ENCODE measurements at regions not wholly inside any gene's neighbourhood (a gene's known extent, or its start where the extent isn't known, plus 50 kb on each side); places are given as distances from the start of the nearest gene placed in this dataset.

GRCh38 chr9:91161465-91162300 lies 200.0 kb downstream of the AUH start:
- DNase-seq: no peak

DNA sequence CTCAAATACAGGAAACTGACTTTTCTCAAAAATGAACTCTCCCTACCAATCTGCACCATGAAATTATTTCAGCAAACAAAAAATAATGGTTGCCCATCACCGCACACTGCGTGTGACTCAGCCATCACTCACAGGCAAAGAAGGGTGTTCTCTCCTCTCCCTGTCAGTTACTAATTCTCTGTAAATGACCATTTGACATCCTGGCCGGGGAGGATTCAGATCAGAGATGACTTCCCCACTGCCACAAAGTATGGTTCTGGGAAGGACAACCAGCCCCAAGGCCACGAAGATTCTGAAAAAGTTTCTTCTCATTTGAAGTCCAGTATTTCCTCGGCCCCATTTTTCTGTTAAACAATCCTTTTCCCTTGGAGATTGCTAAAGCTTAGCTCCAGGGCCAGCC lies 199.4 kb downstream of the AUH start:
- no peak for DNase-seq

GRCh38 chr9:91162784-91163443 lies 198.8 kb downstream of the AUH start:
- no peak for DNase-seq

GRCh38 chr9:91163444-91163772 lies 198.3 kb downstream of the AUH start:
- DNase-seq: no peak

- DNase-seq: no peak
These were observed 197.8 kb downstream of the AUH start for GRCh38 chr9:91163773-91164471.

Measured in NCI-H526 (cell line).